Midbrain (tissue), 1 donor: ENCODE measurements at regions not wholly inside any gene's neighbourhood (a gene's known extent, or its start where the extent isn't known, plus 50 kb on each side); places are given as distances from the start of the nearest gene placed in this dataset.
"Not testable (repeated sequence)": the region's sequence is repeated elsewhere in the genome, so short reads cannot be mapped to it uniquely, and the experiment has no call there.

Experiments
- DNase-seq: peaks from one replicate; lab custom pipeline; 2025; lab: John Stamatoyannopoulos, UW

DNA sequence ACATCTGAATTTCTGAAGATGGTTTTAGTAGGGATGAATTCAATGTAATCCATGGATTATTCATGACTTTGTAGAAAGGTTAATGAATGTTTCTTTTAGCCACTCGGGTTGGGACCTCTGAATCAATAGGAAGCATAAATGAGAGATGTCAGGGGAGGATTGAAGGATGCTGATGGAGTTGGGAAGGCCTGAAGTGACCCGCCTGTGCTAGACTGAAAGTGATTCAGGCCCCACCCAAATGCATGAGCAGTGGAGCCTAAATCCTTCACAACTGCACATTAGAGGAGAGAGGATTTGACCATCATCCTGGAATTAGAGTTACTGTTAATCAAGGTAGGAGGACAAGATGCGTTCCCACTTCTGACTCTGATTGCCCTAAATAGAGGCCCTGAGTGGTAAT is 162.2 kb upstream of the PTPN20 start:
- not testable (repeated sequence) for DNase-seq

- not testable (repeated sequence) for DNase-seq
Observed at GRCh38 chr10:46749470-46749869, 161.8 kb upstream of the PTPN20 start.

DNA sequence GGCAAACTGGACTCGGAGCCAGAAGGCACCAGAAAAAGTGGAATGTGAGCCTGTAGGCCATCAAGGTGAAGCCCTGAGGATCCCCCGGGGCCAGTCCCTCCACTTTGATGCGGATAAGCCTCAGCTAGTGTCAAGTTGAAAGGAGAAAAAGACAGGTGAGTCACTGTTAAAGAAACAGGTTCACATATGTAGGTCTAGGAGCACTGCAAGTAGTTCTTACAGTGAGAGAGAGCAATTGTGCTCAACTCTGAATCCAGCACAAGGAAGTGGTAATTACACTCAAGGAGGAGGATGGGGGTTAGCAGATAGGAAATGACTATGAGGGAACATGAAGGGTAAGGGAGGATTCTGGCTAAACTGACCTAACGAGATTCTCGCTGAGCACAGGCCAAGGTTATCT is 157.5 kb upstream of the PTPN20 start:
- not testable (repeated sequence) for DNase-seq

- not testable (repeated sequence) for DNase-seq
Observed at GRCh38 chr10:46761471-46761870, 149.8 kb upstream of the PTPN20 start.

GRCh38 chr10:46768515-46769291 is 142.5 kb upstream of the PTPN20 start:
- DNase-seq, result not testable (repeated sequence)

GRCh38 chr10:46773178-46773896 is 137.9 kb upstream of the PTPN20 start:
- DNase-seq, result not testable (repeated sequence)

- not testable (repeated sequence) for DNase-seq
Observed at GRCh38 chr10:46773897-46774236, 137.4 kb upstream of the PTPN20 start.

GRCh38 chr10:46774366-46774765 is 136.9 kb upstream of the PTPN20 start:
- not testable (repeated sequence) for DNase-seq

GRCh38 chr10:46774945-46775667 is 136.1 kb upstream of the PTPN20 start:
- DNase-seq, result not testable (repeated sequence)

- DNase-seq, result not testable (repeated sequence)
Observed at GRCh38 chr10:46775668-46776059, 135.6 kb upstream of the PTPN20 start.

DNA sequence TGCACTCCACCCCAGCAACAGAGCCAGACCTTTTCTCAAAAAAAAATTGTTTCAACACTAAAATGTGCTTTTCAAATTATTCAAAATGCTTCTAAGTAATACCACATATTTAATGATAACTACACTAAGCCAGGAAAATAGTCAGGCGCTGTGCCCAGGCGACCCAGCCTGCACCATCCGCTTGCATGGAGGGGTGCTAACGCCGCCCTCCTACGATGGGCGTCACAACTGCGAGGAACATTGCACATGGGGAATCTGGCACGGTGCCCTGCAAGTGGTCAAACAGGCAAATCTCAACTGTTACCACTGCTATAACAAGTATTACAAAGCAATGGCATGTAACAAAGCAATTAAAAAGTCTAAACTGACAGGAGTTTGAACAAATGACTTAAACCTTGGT is 131.7 kb upstream of the PTPN20 start:
- not testable (repeated sequence) for DNase-seq

DNA sequence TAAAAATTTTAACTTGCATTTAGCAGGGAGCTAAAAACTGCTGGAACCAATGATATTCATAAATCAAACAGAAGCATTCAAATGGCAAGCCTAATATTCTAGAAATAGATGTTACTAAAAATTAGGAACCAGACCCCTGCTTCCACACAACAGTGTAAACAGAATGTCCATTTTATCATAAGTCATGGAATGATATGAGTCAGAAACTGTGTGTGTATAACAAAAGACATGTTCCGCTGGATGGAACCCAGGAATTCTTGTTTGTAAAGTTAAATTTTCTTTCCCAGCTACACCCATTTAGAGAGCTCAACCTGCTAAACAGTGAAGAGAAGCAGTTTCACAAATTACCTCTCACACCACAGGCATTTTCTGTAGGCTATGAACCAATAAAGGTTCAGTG is 131.1 kb upstream of the PTPN20 start:
- not testable (repeated sequence) for DNase-seq

DNA sequence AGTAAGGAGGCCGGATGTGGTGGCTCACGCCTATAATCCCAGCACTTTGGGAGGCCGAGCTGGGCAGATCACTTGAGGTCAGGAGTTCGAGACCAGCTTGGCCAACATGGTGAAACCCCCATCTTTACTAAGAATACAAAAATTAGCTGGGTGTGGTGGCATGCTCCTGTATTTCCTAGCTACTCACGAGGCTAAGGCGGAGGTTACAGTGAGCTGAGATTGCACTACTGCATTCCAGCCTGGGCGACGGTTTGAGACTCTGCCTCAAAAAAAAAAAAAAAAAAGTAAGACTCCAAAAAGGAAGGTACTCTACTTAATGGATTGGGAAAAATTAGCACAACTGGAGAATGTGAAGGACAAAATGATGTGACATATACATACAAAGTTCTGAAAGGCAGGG is 130.2 kb upstream of the PTPN20 start:
- not testable (repeated sequence) for DNase-seq

- DNase-seq, result not testable (repeated sequence)
Observed at GRCh38 chr10:46782001-46782874, 129.0 kb upstream of the PTPN20 start.

DNA sequence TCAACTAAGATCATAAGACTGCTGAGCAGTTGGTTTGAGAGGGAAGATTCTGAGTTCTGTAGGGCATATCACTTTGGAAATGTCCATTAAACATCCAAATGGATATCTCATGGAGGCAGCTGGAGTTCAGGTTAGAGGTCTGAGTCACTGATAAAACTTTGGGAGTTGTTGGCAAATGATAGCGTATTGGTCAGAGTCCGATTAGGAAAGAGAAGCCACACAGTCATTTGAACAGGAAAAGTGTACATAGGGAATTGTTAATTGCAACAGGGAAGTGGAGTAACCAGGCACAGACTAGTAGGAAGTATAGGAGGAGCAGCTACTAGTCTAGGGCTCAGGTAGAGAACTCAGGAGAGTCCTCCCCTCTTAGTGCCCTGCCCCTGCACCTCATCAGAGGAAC is 126.6 kb upstream of the PTPN20 start:
- not testable (repeated sequence) for DNase-seq

GRCh38 chr10:46786125-46786517 is 125.1 kb upstream of the PTPN20 start:
- DNase-seq, result not testable (repeated sequence)

- DNase-seq, result peak; percentile 33
Observed at GRCh38 chr10:46786518-46787320, 124.5 kb upstream of the PTPN20 start.

GRCh38 chr10:46787321-46787615 is 124.0 kb upstream of the PTPN20 start:
- peak; percentile 61 for DNase-seq

DNA sequence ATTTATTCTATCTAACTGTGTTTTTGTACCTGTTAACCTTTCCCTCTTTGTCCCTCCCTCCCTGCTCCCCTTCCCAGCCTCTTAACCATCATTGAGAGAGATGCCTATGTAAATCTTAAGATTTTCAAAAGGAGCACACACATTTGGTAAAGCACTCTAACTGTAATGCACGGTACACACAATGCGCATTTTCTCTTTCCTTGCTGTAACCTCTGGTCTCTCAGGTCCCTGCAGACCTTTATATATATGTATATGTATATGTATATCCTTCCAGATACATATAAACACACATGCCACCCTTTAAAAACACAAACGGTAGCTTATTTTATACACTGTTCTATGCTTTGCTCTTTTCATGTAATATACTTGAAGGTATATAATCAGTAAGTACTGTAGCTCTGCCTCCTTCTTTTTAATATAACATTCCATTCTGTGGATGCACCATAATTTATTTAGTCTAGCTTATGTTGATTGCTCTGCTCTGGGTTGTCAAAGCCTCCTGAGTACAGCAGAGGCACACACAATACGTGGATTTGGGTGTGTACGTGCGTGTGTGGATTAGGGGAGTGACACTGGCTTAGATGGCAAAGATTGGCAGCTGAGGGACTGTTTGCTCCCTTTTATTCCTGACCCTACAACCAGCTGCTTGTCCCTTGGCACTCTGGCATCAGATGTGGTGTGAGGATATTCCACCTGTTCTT is 118.4 kb upstream of the PTPN20 start:
- DNase-seq, result not testable (repeated sequence)

DNA sequence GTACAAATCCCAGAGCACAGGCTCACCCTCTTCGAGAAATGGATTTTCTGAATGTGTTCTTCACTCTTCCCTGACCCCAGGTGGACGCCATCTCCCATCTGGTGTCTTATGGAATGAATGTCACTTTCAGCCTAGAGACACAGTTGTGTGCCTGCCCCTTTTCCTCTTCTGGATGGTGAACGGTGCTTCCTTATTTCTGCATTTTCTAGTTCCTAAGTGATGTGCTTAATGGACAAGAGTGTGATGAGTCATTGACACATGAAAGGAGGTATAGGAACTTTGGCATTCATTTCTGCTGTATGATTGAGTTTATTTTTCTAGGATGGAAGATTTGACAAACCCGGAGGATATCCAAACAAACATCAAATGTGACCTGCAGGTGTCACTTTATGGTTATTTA is 114.9 kb upstream of the PTPN20 start:
- DNase-seq, result not testable (repeated sequence)
